GM18868 (cell line): ENCODE measurements at regions not wholly inside any gene's neighbourhood (a gene's known extent, or its start where the extent isn't known, plus 50 kb on each side); places are given as distances from the start of the nearest gene placed in this dataset.

Experiments
- ATAC-seq: cut with Tn5 transposase; IDR thresholded peaks from one replicate; pipeline ENCODE4 v1.9.1; 2021; ENCODE audit warnings: mild to moderate bottlenecking, moderate library complexity; ENCODE audit not compliant: unreplicated experiment

DNA sequence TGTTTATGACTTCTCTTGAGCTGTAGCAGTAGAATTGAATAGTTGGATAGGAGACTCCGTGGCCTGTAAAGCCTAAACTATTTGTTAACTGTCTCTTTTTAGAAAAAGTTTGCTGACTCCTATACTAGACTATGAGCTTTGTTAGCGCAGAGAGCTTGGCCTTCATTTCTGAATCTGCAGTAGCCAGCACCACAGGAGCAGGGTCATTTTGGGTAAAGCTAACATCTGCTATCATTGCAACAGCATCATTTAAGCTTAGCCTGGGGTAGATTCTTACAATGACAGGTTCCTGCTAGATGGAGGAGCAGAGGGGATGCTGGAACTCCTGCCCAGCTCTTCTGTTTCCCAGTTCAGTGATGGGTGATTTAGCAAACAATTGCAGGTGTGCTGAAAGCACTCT, 133.7 kb upstream of the ASTN2 start:
- ATAC-seq = no peak

GRCh38 chr9:117547904-117548303, 133.0 kb upstream of the ASTN2 start:
- ATAC-seq = no peak

GRCh38 chr9:117546894-117547678, 132.2 kb upstream of the ASTN2 start:
- ATAC-seq = no peak

GRCh38 chr9:117545846-117546245, 131.0 kb upstream of the ASTN2 start:
- no peak for ATAC-seq

DNA sequence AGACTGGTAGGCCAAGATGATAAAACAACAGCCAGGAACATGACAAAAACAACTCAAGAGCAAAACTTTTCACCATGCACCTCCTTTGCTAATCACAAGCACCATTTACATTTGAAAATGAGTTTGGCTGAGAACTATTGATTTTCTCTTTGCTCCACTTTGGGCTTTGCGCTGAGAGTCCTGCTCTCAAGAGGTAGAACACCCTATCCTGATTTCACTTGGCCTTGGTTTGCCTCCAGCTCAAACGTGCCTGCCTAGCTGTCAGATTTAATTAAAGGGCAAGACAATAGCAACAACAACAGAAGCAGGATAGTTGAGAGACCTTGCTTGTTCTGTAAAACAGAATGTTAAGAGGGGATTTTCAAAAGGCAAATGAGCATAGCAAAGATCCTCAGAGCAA, 128.2 kb upstream of the ASTN2 start:
- no peak for ATAC-seq

GRCh38 chr9:117542021-117542420, 127.2 kb upstream of the ASTN2 start:
- ATAC-seq = no peak

GRCh38 chr9:117541181-117541580, 126.3 kb upstream of the ASTN2 start:
- no peak for ATAC-seq

DNA sequence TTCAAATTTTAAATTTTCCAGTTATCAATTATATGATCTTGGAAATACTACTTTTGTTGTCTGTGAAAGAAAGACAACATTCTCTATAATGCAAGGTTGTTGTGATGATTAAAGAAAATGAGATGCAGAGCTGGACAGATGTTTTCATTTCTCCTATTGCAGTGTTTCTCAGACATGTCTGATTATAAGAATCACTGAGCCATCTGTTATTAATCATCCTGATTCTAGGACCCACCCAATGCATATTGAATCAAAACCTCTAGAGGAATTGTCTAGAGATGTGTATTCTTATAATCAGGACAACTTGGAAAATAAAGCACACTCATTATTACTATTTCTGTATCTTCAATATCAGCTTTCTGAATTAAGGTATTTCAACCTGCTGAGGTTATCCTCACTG, 121.1 kb upstream of the ASTN2 start:
- no peak for ATAC-seq

DNA sequence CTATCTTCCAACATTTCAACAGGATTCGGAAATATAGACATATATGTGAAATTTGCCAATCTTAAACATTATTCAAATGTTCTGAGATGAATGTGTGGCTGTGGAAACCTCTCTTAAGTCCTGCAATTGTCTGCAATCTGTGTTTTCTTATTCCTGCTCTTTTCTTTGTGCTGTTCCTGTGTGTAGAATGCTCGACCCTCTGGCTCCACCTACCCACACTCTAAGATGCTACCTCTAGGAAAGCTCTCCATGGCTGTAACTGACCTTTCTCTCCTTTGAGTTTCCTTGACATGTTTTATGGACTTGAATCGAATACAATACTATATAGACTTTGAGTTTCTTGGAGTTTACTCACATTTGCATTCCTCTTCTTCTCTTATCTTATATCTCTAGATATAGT, 120.6 kb upstream of the ASTN2 start:
- no peak for ATAC-seq

DNA sequence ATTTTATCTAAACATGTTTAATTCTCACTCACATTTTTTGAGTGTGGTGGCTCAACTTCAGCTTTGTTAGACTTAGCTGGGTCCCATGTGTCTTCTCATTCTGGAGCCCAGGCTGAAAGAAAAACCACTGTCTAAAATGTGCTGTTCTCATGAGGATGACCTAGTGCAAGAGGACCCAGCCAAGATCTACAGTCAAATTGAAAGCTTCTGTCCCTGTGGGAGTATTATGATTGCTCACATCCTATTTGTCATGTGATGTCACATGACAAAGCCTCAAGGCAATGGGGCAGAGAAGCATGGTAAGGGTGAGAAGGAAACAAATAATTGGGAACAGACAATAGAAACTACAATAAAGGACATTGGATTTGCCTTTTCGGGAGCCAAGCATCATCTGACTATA, 113.4 kb upstream of the ASTN2 start:
- no peak for ATAC-seq

- ATAC-seq = no peak
These were observed 111.8 kb upstream of the ASTN2 start for GRCh38 chr9:117526674-117527073.

- no peak for ATAC-seq
These were observed 108.8 kb upstream of the ASTN2 start for GRCh38 chr9:117523531-117524153.

DNA sequence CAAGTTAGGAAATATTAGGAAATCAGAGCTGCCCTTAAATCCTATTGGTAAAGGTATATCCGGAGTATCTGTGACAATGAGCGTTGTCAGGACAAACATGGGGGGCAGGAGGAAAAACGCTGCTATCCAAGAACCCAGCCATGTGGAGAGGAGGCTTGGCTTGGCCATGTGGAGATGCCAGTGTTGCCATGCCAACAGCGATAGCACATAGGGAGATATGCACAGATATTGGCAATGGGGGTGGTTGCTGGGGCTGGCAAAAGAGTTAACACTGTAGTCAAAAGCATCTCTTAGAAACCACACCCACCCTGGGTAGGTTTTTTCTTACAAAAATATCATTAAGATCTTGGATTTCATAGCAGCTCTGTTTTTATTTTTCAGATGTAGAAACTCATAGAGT, 106.4 kb upstream of the ASTN2 start:
- no peak for ATAC-seq

GRCh38 chr9:117516676-117517632, 102.1 kb upstream of the ASTN2 start:
- no peak for ATAC-seq

DNA sequence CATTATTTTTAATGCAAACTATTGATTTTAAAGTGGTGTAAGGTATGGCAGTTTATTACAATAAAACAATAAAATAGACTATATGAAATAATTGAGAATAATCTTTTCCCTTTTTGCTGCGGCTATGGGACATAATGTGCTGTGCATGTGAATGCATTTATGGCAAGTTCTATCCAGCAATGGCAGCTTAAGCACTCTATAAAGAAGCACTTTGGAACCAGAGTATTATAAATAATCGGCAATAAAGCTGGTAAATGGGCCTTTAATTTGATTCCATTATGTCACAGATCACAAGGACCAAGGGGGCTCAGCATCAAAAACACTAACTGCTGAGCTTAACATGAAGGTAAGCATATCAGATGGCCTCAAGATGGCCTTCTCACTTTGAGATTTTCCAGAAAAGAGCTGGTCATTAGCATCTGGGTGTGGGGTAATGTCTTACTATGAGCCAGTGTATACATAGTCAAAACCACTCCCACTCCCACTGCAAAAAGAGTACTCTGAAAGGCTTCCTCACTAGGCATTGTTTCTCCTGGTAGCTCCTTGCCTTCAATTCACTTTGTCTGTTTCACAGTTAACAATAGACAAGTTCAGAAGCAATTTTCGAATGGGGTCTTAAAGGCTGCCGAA, 97.1 kb upstream of the ASTN2 start:
- no peak for ATAC-seq

- ATAC-seq = no peak
These were observed 81.5 kb upstream of the ASTN2 start for GRCh38 chr9:117496307-117496706.

- ATAC-seq = no peak
These were observed 79.7 kb upstream of the ASTN2 start for GRCh38 chr9:117494401-117495090.

- ATAC-seq = no peak
These were observed 77.6 kb upstream of the ASTN2 start for GRCh38 chr9:117492476-117492875.

DNA sequence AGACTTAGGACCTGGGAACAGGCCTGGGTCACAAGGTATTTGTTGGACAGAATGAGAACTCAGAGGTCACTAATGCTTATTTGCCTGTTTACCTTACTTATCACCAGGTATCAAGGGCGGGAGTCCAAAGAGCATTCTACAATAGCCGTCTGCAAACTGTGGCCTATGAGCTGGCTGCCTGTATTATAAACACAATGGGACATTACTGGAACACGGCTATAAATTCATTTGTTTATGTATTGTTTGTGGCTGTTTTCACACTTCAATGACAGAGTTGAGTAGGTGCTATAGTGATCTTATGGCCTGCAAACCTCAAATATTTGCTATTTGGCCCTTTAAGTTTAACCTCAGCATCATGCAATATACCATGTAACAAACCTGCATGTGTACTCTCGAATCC, 76.6 kb upstream of the ASTN2 start:
- no peak for ATAC-seq

DNA sequence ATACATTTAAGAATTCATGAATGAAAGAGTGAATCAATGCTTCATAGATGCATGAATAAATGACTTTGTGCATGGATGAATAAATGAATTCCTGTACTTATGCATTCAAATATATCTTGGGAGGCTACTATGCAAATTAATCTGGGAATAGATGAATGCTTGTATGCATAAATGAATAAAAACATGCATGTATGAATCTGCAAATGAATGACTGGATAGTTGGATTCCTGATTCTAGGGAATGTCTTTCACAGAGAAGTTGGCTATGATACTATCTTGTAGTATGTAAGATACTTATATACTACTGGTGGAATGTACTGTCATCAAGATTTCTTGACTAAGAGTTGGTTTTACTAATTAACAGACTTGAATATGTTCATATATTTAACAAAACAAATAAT, 75.3 kb upstream of the ASTN2 start:
- ATAC-seq = no peak

- no peak for ATAC-seq
These were observed 73.8 kb upstream of the ASTN2 start for GRCh38 chr9:117488659-117489058.
